Glutamatergic neuron (in vitro differentiated cells): ENCODE measurements at regions not wholly inside any gene's neighbourhood (a gene's known extent, or its start where the extent isn't known, plus 50 kb on each side); places are given as distances from the start of the nearest gene placed in this dataset.

Experiments
- DNase-seq: peaks from one replicate; pipeline ENCODE4 v3.0.0; 2022
- H3K27ac Mint-ChIP-seq: one replicate; pipeline ENCODE4 v1.8.0; 2020; ENCODE audit warnings: mild to moderate bottlenecking, mixed read lengths, inconsistent platforms; ENCODE audit not compliant: unreplicated experiment
- H3K27me3 Mint-ChIP-seq: one replicate; pipeline ENCODE4 v1.8.0; 2020; ENCODE audit warnings: mild to moderate bottlenecking, moderate library complexity, mixed read lengths, inconsistent platforms; ENCODE audit not compliant: unreplicated experiment
- H3K36me3 Mint-ChIP-seq: one replicate; pipeline ENCODE4 v1.8.0; 2020; ENCODE audit warnings: mild to moderate bottlenecking, mixed read lengths, inconsistent platforms; ENCODE audit not compliant: unreplicated experiment
- H3K4me1 Mint-ChIP-seq: one replicate; pipeline ENCODE4 v1.8.0; 2020; ENCODE audit warnings: mild to moderate bottlenecking, low read depth, mixed read lengths, inconsistent platforms; ENCODE audit not compliant: unreplicated experiment
- H3K4me3 Mint-ChIP-seq: one replicate; pipeline ENCODE4 v1.8.0; 2020; ENCODE audit warnings: mild to moderate bottlenecking, mixed read lengths, inconsistent platforms; ENCODE audit not compliant: unreplicated experiment
- H3K9me3 Mint-ChIP-seq: one replicate; pipeline ENCODE4 v1.8.0; 2020; ENCODE audit warnings: mild to moderate bottlenecking, moderate library complexity, mixed read lengths, inconsistent platforms; ENCODE audit not compliant: unreplicated experiment
- TF ChIP-seq, protein P1 (sequence below): fragments of 200-600 bp; sonication (generic); IDR thresholded peaks from one replicate; pipeline ENCODE4 v1.5.0; 2021; ENCODE audit not compliant: partially characterized antibody, unreplicated experiment

DNA sequence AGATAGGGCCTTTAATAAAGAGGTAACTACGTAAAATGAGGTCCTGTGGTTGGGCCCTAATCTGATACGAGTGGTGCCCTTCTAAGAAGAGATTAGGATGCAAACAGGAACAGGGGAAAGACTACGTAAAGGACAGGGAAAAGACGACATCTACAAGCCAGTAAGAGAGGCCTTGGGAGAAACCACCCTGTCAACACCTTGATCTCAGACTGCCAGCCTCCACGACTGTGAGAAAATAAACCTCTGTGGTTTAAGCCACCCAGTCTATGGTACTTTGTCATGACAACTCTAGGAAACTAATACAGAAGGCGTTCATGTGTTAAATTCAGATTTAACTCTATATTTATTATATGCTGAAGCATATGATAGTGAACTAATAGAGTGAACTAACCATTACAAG lies 566.3 kb downstream of the UQCRFS1 start:
- TF ChIP-seq, protein P1, sequence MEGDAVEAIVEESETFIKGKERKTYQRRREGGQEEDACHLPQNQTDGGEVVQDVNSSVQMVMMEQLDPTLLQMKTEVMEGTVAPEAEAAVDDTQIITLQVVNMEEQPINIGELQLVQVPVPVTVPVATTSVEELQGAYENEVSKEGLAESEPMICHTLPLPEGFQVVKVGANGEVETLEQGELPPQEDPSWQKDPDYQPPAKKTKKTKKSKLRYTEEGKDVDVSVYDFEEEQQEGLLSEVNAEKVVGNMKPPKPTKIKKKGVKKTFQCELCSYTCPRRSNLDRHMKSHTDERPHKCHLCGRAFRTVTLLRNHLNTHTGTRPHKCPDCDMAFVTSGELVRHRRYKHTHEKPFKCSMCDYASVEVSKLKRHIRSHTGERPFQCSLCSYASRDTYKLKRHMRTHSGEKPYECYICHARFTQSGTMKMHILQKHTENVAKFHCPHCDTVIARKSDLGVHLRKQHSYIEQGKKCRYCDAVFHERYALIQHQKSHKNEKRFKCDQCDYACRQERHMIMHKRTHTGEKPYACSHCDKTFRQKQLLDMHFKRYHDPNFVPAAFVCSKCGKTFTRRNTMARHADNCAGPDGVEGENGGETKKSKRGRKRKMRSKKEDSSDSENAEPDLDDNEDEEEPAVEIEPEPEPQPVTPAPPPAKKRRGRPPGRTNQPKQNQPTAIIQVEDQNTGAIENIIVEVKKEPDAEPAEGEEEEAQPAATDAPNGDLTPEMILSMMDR = no peak
- no peak overlapping the region for H3K27ac Mint-ChIP-seq
- no peak overlapping the region for H3K4me3 Mint-ChIP-seq

DNA sequence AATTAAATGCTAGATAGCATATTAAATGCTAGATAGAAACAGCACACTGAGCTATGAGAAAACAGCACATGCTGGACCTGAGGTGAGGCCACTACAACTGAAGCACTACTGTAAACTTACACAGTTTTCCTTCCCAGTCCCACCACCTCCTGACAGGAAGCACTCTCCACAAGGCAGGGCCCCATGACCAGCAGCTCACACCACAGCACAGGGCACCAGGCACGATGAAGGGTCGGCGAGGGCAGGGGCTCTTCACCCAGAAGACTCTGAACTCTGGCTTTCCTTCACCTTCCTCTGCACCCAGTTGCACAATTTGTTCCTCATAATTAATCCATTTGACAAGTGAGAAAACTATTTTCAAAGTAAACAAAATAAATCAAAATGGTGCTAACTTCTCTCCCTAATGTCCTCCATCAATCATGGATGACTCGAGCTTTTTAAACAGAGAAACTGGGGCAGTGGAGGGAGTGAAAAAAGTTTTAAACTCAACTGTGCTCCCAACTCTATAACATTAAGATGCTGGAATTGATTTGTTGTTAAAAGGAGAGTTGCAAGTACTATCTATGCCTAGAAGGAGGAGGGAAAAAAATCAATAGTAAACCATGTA lies 568.7 kb downstream of the UQCRFS1 start:
- Mint-ChIP-seq H3K9me3 (peaks cover 8% of the 10 kb centered on the region), H3K4me1 (peaks cover 27% of the 10 kb centered on the region), H3K4me3 (no peak overlapping the region), H3K36me3 (no peaks in the 10 kb centered on the region), H3K27ac (no peak overlapping the region), H3K27me3 (peaks cover 13% of the 10 kb centered on the region)
- no peak for DNase-seq
- TF ChIP-seq, protein P1 = no peak

More for the DNA sequence above, 566.3 kb downstream of the UQCRFS1 start:
- no peaks in the 10 kb centered on the region for H3K36me3 Mint-ChIP-seq
- H3K4me1 Mint-ChIP-seq = peaks cover 21% of the 10 kb centered on the region
- no peak for DNase-seq
- H3K9me3 Mint-ChIP-seq = peaks cover 4% of the 10 kb centered on the region
- H3K27me3 Mint-ChIP-seq = peaks cover 6% of the 10 kb centered on the region

DNA sequence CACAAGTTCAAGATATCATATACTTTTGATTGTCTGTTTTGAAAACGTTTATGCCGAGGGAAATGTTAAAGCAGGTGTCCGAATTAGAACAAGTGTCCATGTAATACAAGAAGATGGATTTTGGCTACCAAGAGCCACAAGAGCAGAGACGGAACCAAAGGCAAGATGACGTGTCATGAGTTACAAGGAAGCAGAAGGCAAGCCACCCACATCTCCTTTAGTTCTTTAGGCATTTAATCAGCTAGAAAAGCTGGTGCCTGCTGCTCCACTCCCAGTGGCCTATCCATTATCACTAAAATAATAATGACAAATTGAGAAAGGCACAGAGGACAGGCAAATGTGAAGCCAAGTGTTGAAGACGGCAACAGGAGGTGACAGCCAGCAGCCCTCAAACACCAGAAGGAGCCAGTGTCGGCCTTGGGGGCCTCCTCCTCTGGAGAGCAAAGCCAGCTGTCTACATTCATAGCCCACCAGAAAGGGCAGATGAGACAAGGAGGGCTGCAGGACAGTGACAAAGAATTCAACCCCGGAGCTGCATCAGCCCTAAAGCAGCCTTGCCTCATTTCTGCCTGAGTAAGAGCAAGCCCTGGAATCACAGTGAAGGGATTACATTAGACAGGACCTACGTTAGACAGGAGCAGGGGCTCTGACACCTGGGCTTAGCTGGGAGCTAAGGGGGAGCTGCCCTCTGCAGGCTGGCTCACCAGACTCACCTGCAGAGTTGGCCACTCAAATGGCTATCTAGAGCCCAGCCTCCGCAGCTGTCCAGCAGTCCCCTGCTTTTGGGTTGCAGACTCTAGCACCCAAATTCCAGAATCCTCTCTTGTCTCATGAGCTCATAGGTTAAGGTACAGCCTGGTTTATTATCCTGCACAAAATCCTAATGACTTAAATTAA lies 569.9 kb downstream of the UQCRFS1 start:
- peak; percentile 27 for DNase-seq
- no peak overlapping the region for H3K27ac Mint-ChIP-seq
- TF ChIP-seq, protein P1 = no peak
- peaks cover 15% of the 10 kb centered on the region for H3K27me3 Mint-ChIP-seq
- peaks cover 27% of the 10 kb centered on the region for H3K4me1 Mint-ChIP-seq
- H3K36me3 Mint-ChIP-seq = no peaks in the 10 kb centered on the region
- no peak overlapping the region for H3K4me3 Mint-ChIP-seq
- peaks cover 8% of the 10 kb centered on the region for H3K9me3 Mint-ChIP-seq

DNA sequence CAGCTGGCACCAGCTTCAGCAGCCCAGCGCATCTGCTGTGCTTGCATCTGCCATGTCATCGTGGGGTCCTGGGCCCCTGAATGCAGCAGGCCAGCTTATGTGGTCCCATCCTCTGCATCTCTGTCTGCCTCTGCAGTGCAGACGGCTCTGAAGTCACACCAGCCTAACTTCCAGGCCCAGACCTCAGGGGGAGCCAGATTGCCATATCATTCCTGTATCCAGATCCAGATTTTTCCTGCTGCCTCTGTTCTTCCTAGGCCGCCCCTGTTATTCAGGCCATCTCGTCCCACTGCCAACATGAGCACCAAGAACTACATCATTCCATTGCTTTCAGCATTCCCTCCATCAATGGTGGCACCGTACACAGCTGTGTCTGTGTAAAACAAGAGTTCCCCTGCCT lies 571.6 kb downstream of the UQCRFS1 start:
- H3K27me3 Mint-ChIP-seq = peaks cover 13% of the 10 kb centered on the region
- DNase-seq = peak; percentile 29

More for the DNA sequence above, 571.6 kb downstream of the UQCRFS1 start:
- Mint-ChIP-seq H3K36me3 (peaks cover 5% of the 10 kb centered on the region), H3K27ac (no peak overlapping the region), H3K4me1 (peaks cover 27% of the 10 kb centered on the region), H3K4me3 (no peak overlapping the region), H3K9me3 (peaks cover 8% of the 10 kb centered on the region)
- TF ChIP-seq, protein P1 = no peak
